ENCODE measurements at regions not wholly inside any gene's neighbourhood (a gene's known extent, or its start where the extent isn't known, plus 50 kb on each side); places are given as distances from the start of the nearest gene placed in this dataset.

DNA sequence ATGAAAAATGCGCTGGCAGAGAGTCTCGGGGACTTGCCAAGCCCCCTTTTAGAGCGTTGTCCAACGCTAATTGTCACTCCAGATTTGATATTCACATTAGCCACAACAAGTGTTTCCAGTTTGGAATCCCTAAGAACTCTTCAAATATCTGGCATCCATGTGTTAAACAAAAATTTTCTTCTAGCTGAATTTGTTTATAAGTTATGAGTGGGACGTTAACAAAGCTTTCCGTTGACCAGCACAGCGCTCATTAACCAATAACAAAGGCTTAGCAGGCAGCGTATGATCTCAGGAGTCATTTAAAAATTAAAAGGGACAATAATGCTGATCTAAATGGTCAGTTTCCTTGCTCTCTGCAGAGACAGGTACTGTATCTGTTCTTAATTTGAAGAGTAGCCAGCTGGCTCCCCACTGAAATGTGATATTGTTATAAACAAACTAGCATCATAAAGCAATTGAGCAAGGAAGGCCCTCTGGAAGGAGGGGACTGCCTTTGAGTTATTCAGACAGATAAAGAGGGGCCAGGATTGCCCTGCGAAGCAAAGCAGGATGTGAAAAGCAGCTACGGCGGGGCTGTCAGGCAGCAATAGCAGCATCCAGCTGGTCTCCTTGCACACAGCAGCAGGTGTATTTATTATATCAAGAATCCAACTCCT, 337.2 kb upstream of the SALL3 start:
- DNase-seq: no peak

DNA sequence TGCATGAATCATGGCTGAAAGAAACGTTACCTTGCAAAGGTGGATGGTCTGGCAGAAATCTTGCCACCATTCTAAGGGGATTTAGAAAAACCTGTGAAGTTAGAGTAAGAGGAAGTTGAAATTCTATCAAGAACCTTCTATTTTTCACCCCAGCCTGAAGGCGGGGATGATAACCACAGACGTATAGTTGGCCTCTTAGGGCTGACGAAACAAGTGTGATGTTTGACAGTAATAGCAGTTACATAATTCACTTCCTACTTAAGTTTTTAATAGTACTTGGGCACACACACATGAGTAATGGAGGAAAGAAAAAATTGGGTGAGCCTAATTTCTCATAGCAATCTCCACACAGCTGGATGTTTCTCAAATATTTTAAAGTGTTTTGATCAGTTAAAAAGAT, 336.6 kb upstream of the SALL3 start:
- DNase-seq: no peak

DNA sequence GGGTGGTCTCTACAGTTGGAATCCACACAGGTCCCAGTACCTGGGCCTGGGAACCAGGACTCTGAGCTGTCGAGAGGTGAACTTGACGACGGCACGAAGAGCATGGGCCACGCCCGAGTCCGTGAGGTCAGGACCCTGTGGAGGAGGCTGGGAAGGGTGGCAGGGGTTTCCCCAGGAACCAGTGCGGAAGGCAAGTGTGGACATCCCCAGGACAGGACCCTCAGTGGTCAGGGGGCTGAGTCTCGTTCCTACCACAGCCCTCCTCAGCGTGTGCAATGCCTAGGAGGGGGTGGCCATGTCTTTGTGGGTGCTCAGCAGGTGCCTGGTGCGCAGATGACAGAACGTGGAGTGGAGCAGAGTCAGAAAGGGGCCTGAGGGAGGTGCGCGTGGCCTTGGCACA, 335.6 kb upstream of the SALL3 start:
- DNase-seq: no peak

- DNase-seq: no peak
Observed at GRCh38 chr18:78645216-78645615, 334.4 kb upstream of the SALL3 start.

GRCh38 chr18:78647018-78647417, 332.6 kb upstream of the SALL3 start:
- DNase-seq: no peak

GRCh38 chr18:78649421-78649820, 330.2 kb upstream of the SALL3 start:
- no peak for DNase-seq

- no peak for DNase-seq
Observed at GRCh38 chr18:78650926-78651325, 328.7 kb upstream of the SALL3 start.

DNA sequence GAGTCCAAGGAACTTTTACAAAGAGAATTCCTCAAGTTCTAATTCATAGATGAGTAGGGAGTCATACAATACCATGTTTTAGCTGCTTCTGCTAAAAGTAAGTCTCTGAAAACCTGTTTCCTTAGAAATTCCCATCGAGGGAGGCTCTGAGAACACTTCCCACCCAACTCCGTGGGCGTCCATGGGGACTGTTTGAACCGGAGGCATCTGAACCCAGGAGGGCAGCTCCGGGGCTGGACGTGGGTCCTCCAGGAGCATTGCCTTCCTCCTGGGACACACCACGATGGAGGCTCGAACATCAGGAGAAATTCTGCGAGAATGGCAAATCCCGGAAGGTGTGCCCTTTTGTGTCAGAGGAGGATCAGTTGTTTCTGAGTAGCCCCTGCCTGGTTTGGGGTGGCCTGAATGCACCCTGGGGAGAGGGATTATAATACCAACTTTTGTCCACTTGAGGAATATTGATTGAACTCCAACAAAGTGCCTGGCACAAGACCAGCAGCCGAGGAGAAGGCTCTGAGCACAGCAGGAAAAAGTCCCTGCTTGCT, 327.5 kb upstream of the SALL3 start:
- DNase-seq: no peak

DNA sequence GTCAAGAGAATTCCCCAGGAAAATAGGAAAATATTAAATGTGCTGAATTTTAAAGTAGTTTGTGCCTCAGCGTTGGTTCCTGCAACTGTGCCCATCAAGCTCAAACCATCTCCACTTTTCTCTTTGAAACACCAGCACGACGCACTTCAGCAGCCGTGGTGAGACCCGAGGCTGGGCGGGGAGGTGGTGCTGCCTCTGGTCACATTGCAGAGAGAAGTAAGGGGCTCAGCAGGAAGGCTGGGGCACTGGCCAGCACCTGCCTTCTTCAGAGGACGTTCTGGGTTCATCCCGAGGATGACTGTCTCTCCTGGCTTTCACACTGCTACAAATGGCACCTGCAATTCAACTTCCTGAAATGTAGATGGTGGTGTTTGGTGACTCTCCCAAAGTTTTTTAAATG, 323.7 kb upstream of the SALL3 start:
- no peak for DNase-seq

DNA sequence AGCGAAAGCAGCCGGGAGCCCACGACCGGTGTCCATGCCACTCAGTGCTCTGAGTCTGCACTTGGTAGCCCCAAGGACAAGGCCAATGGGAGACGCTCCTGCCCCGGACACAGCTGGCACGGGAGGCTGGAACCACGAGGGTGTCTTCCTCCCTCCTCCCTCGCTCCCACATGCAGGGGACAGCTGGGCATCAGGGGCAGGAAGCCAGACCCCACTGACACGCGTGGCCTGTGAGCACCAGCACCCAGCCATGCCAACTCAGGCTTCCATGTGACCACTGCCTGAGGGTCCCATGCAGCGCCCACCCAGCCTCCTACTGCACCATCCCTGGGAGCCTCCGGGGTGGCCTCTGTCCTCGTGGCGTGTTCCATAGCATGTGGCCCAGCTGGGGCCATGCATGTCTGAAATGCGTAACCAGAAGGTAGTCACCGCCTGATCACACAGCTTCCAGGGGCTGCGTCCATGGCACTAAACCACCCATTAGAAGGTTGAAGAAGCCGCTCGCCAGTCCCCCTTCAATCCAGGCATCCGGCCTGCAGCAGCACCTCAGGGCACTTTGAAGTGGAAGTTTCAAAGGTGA, 323.2 kb upstream of the SALL3 start:
- DNase-seq: no peak

GRCh38 chr18:78658531-78658930, 321.1 kb upstream of the SALL3 start:
- no peak for DNase-seq

GRCh38 chr18:78659057-78659456, 320.6 kb upstream of the SALL3 start:
- no peak for DNase-seq

- DNase-seq: no peak
Observed at GRCh38 chr18:78659748-78660147, 319.9 kb upstream of the SALL3 start.

GRCh38 chr18:78660311-78660710, 319.3 kb upstream of the SALL3 start:
- no peak for DNase-seq

DNA sequence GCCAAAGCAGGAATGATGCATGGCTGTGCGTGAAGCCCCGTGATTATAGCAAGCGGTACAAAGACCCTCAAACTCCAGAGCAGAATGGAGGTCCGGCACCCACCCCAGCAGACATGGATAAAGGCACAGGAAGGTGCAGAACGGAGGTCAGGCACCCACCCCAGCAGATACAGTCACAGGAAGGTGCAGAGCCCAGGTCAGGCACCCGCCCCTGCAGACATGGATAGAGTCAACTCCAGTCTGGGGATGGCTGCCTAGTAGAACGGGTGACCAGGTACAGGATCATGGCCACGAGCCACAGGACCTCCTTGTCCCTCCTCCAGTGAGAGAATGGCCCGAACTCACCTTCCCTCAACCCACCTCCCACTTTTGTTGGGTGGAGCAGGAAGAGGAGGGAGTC, 318.3 kb upstream of the SALL3 start:
- no peak for DNase-seq

DNA sequence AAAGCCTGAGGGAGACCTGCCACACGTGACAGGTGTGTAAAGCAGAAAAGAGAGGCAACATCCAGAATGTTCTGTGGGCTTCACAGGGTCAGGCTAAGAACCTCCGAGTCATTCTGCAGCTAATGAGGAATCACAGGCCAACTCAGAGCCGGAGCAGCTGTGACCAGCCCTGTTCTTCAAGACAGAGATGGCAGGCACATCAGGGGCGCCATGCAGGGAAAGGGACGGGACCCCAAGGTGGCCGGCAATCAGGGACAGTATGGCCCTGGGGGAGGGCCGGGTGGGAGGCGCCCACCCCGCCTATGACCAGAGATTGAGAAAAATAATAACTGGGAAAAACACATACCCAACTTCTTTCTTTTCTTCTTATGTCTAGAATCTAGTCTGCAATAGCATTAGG, 316.7 kb upstream of the SALL3 start:
- no peak for DNase-seq

DNA sequence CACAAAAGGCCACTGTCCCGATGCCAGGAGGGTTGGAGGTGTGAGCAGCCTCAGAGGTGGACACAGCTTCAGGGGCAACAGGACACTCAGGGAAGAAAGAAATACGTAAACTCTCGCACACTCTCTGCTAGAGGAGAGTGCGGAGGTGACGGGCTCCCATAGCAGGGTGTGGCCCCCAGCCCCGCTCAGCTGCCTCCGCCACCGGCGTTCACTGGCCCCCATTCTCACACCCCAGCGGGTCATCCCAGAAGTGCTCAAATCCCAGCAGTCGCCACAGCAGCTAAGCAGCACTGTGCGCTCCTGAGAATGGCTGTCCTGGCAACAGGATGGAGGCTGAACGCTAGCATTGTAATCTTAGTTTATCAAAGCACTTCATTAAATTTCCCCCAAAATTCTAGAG, 315.6 kb upstream of the SALL3 start:
- DNase-seq: no peak

DNA sequence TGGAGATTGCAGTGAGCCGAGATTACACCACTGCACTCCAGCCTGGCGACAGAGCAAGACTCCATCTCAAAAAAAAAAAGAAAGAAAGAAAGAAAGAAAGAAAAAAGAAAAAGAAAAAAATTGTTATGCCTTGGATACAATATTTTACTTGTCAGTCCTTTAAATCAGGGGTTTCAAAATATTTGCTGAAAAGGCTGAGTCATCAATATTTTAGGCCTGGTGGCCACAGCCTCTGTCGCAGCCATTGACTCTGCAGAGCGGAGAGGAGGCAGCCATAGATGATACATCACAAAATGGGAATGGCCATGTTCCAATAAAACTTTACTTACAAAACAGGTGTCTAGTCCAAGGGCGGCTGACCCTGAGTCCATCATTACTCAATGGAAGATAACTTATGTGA, 314.8 kb upstream of the SALL3 start:
- DNase-seq: no peak

DNA sequence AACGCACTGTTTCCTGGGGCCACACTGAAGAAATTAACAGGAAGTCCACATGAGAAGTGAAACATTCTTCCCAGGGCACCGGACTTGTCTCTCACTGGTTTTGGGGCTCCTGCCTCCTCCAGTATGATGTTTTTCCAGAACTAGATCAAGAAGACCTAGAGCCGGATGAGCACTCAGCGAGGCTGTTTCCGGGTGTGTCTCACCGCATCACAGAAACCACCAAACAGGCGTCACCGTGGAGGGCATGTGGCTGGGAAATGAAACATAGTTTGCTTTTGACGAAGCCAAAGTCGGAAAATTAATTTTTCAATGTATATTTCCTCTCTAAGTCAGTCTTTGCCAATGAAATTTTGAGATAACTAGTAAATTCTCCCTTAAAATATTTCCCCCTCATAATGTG, 314.0 kb upstream of the SALL3 start:
- DNase-seq: no peak

DNA sequence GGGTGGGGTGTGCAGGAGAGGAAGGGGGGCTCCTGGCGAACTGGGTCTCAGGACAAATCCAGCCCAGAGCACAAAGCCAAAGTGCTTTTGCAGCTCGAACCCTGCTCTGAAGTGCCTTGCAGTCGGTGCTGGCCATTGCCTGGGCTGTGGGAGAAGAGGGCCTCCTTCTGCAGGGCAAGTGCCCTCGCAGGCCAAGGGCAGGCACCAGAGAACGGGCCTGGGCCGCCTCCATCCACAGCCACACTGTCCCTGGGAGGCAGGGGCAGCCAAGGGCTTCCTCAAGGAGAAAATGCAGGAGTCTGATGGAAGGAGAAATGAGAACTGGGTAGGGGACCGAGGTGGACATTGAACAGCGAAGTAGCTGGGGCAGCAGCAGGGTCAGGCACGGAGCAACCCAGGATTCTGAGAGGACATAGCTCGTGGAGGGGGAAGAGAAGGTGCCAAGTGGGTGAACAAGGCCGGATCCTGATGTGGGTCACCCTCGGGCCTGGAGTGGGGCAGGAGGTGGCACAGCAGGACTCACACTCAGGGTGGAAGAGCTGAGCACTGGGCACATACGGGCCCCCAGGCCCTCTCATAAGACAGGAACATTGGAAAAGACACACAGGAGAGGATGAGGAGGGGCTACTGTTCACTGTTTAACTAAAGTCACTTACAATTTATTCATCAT, 312.8 kb upstream of the SALL3 start:
- no peak for DNase-seq

DNA sequence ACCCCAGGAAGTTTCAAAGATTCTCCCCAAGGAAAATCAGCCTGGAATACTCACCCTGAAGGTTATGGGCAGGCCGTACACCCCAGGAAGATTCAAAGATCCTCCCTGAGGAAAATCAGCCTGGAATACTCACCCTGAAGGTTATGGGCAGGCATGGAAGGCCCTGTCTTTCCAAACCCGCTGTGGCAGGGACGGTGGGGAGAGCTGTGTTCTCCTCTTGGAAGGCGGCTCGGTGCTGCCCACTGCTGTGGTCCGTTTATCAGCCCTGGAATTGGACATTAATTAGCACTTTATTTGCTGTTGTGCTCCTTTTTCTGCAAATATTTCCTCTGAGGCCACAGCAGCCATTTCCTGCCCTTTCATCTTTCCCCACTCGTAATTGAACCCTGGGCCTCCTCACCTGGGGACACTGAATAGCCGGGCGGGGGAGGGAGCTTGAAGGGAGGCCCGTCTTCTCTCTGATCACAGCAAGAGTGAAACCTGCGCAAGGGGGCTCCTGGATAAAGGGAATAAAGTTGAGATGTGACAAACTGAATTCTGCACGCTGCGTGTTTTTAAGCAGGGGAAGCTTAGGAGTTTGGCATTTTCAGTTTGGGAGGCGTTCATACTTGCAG, 308.7 kb upstream of the SALL3 start:
- no peak for DNase-seq

DNA sequence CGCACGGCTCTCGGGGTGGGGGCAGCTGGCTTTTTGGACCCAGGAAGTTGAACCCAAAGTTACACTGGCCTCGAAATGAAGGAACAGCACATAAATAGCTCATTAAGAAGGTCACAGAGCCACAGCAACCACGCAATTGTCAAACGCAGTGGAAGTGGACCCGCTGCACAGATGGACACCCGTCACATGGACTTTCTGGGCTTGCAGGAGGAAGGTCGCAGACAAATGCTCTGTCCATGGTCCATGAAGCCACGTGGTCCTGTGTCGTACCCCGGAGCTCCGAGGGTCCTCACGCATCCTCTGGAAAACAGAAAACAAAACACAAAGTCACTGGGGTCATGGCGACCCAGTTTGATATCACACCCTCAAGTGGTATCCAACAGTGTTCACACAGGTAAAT, 308.1 kb upstream of the SALL3 start:
- no peak for DNase-seq

- no peak for DNase-seq
Observed at GRCh38 chr18:78672862-78673446, 306.7 kb upstream of the SALL3 start.

All from hippocampal formation (tissue), 2 donors.